Breast epithelium (tissue), 3 donors: ENCODE measurements at regions not wholly inside any gene's neighbourhood (a gene's known extent, or its start where the extent isn't known, plus 50 kb on each side); places are given as distances from the start of the nearest gene placed in this dataset.

Experiments used
- POLR2A ChIP-seq: fragments of 450-650 bp; IDR thresholded peaks from one replicate; pipeline ENCODE4 v1.6.1; 2016; ENCODE audit warnings: antibody characterized with exemption, mild to moderate bottlenecking, moderate library complexity
- TF ChIP-seq, protein P1 (sequence below), 3 donors: fragments of 450-650 bp; IDR thresholded peaks; one replicate each; pipeline ENCODE4 v1.5.1; 2016 to 2017; ENCODE audit warnings: antibody characterized with exemption in 3 of 3, mild to moderate bottlenecking in 3 of 3, moderate library complexity in 3 of 3

DNA sequence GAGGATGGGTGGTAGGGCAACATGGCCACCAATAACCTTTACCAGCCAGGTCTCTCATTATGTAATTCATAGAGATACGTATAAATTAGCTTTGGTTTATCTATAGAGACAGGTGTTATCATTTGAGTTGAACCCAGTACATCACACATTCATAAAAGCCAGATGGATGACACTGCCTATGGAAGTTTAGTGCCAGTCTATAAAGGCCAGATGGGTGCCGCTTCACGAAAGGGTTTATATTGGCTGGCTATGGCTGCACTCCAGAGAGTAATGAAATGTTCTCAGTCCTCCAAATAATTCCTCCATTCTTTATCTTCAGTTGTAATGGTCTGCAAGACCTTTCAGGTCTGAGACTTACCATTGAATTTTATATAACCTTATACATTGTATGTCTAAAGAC lies 331.9 kb upstream of the NR3C2 start:
- TF ChIP-seq, protein P1, sequence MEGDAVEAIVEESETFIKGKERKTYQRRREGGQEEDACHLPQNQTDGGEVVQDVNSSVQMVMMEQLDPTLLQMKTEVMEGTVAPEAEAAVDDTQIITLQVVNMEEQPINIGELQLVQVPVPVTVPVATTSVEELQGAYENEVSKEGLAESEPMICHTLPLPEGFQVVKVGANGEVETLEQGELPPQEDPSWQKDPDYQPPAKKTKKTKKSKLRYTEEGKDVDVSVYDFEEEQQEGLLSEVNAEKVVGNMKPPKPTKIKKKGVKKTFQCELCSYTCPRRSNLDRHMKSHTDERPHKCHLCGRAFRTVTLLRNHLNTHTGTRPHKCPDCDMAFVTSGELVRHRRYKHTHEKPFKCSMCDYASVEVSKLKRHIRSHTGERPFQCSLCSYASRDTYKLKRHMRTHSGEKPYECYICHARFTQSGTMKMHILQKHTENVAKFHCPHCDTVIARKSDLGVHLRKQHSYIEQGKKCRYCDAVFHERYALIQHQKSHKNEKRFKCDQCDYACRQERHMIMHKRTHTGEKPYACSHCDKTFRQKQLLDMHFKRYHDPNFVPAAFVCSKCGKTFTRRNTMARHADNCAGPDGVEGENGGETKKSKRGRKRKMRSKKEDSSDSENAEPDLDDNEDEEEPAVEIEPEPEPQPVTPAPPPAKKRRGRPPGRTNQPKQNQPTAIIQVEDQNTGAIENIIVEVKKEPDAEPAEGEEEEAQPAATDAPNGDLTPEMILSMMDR (IDR thresholded peaks at IDR 0.05) = no peak
- no peak for TF ChIP-seq POLR2A
